ENCODE measurements at regions not wholly inside any gene's neighbourhood (a gene's known extent, or its start where the extent isn't known, plus 50 kb on each side); places are given as distances from the start of the nearest gene placed in this dataset.

GRCh38 chr1:199868777-199869176 is 158.7 kb upstream of the NR5A2 start:
- H3K4me3 Mint-ChIP-seq (ENCODE audit: low read depth), result no peak overlapping the region
- no peaks in the 10 kb centered on the region for H3K9me3 Mint-ChIP-seq (ENCODE audit: low read depth)
- peaks cover 4% of the 10 kb centered on the region for H3K4me1 Mint-ChIP-seq (ENCODE audit: low read depth)
- H3K27me3 Mint-ChIP-seq, result no peaks in the 10 kb centered on the region
- H3K36me3 Mint-ChIP-seq (ENCODE audit: insufficient read depth), result no peaks in the 10 kb centered on the region
- H3K27ac Mint-ChIP-seq, result no peak overlapping the region
- DNase-seq (ENCODE audit: low spot score, unreplicated experiment), result no peak
- TF ChIP-seq, protein P1, sequence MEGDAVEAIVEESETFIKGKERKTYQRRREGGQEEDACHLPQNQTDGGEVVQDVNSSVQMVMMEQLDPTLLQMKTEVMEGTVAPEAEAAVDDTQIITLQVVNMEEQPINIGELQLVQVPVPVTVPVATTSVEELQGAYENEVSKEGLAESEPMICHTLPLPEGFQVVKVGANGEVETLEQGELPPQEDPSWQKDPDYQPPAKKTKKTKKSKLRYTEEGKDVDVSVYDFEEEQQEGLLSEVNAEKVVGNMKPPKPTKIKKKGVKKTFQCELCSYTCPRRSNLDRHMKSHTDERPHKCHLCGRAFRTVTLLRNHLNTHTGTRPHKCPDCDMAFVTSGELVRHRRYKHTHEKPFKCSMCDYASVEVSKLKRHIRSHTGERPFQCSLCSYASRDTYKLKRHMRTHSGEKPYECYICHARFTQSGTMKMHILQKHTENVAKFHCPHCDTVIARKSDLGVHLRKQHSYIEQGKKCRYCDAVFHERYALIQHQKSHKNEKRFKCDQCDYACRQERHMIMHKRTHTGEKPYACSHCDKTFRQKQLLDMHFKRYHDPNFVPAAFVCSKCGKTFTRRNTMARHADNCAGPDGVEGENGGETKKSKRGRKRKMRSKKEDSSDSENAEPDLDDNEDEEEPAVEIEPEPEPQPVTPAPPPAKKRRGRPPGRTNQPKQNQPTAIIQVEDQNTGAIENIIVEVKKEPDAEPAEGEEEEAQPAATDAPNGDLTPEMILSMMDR (IDR thresholded peaks at IDR 0.05; ENCODE audit: unreplicated experiment), result no peak

DNA sequence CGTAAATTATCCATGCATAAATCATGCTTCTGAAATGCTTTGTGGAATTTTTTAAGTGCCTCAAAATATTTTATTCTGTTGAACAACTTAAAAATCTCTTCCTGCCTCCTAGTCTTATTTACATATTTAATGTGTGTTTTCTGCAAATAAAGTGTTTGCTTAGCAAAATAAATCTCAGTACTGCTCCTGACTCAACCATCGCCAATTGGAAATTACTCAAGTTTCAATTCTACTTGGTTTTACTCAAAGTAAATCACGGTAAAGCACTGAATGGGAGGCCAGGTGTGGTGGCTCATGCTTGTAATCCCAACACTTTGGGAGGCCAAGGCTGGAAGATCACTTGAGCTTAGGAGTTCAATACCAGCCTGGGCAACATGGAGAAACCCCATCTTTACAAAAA is 152.2 kb upstream of the NR5A2 start:
- H3K4me1 Mint-ChIP-seq (ENCODE audit: low read depth), result no peaks in the 10 kb centered on the region
- no peak for DNase-seq (ENCODE audit: low spot score, unreplicated experiment)
- H3K27me3 Mint-ChIP-seq, result no peaks in the 10 kb centered on the region
- no peaks in the 10 kb centered on the region for H3K9me3 Mint-ChIP-seq (ENCODE audit: low read depth)
- H3K4me3 Mint-ChIP-seq (ENCODE audit: low read depth), result no peak overlapping the region
- TF ChIP-seq, protein P1 (IDR thresholded peaks at IDR 0.05; ENCODE audit: unreplicated experiment), result no peak
- H3K36me3 Mint-ChIP-seq (ENCODE audit: insufficient read depth), result no peaks in the 10 kb centered on the region
- no peak overlapping the region for H3K27ac Mint-ChIP-seq

- H3K36me3 Mint-ChIP-seq (ENCODE audit: insufficient read depth), result no peaks in the 10 kb centered on the region
- no peaks in the 10 kb centered on the region for H3K4me1 Mint-ChIP-seq (ENCODE audit: low read depth)
- TF ChIP-seq, protein P1 (IDR thresholded peaks at IDR 0.05; ENCODE audit: unreplicated experiment), result no peak
- no peak overlapping the region for H3K4me3 Mint-ChIP-seq (ENCODE audit: low read depth)
- no peak for DNase-seq (ENCODE audit: low spot score, unreplicated experiment)
- no peak overlapping the region for H3K27ac Mint-ChIP-seq
- H3K9me3 Mint-ChIP-seq (ENCODE audit: low read depth), result no peaks in the 10 kb centered on the region
- H3K27me3 Mint-ChIP-seq, result no peaks in the 10 kb centered on the region
Observed at GRCh38 chr1:199875856-199876255, 151.7 kb upstream of the NR5A2 start.

DNA sequence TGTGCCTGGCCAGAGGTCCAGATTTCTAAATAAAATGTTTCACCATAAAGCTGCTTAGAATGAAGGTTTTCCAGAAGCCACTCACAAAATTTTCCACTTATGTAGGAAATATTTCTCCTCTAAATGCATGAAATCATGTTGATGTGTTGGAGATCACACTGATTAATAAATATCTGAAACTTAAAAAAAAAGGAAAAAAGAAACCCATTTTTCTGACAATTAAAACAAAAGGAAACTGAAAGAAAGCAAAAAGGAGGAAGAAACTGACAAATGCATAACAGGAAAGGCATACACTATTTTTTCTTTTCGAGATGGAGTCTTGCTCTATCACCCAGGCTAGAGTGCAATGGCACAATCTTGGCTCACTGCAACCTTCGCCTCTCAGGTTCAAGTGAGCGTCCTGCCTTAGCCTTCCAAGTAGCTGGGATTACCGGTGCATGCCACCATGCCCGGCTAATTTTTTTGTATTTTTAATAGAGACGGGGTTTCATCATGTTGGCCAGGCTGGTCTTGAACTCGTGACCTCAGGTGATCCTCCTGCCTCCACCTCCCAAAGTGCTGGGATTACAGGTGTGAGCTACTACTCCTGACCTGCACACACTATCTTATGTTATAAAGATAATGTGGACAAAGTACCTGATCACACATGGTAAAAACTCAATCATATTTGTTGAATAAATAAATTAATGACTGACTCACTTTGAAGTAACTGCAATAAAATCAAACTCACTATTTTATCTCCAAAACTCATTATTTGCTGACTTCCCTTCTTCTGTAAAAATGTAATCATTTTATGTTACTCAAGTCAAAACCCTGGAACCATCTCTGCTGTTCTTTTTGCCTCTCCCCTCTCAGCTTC is 149.8 kb upstream of the NR5A2 start:
- DNase-seq (ENCODE audit: low spot score, unreplicated experiment), result no peak
- no peak overlapping the region for H3K4me3 Mint-ChIP-seq (ENCODE audit: low read depth)
- no peak overlapping the region for H3K27ac Mint-ChIP-seq
- H3K4me1 Mint-ChIP-seq (ENCODE audit: low read depth), result no peaks in the 10 kb centered on the region
- no peaks in the 10 kb centered on the region for H3K27me3 Mint-ChIP-seq
- TF ChIP-seq, protein P1 (IDR thresholded peaks at IDR 0.05; ENCODE audit: unreplicated experiment), result no peak
- H3K9me3 Mint-ChIP-seq (ENCODE audit: low read depth), result no peaks in the 10 kb centered on the region
- no peaks in the 10 kb centered on the region for H3K36me3 Mint-ChIP-seq (ENCODE audit: insufficient read depth)

DNA sequence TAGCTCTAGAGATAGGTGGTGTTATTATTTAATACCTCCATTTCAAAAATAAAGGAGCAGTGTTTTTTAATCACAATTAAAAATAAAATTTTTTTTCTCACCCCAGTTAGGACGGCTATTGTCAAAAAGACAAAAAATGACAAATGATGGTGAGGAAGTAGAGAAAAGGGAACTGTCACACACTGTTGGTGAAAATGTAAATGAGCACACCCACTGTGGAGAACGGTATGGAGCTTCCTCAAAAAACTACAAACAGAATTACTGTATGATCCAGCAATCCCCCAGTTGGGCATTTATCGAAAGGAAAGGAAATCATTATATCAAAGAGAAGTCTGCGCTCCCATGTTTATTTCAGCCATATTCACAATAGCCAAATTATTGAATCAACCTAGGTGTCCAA is 148.7 kb upstream of the NR5A2 start:
- TF ChIP-seq, protein P1 (IDR thresholded peaks at IDR 0.05; ENCODE audit: unreplicated experiment), result no peak
- Mint-ChIP-seq H3K4me1 (ENCODE audit: low read depth) (no peaks in the 10 kb centered on the region), H3K36me3 (ENCODE audit: insufficient read depth) (no peaks in the 10 kb centered on the region), H3K4me3 (ENCODE audit: low read depth) (no peak overlapping the region), H3K9me3 (ENCODE audit: low read depth) (no peaks in the 10 kb centered on the region), H3K27ac (no peak overlapping the region), H3K27me3 (no peaks in the 10 kb centered on the region)
- no peak for DNase-seq (ENCODE audit: low spot score, unreplicated experiment)
